ENCODE measurements at regions not wholly inside any gene's neighbourhood (a gene's known extent, or its start where the extent isn't known, plus 50 kb on each side); places are given as distances from the start of the nearest gene placed in this dataset.
A peak's percentile ranks its signal among the peaks of the same experiment; 100 is the strongest.
"Not testable (repeated sequence)": the region's sequence is repeated elsewhere in the genome, so short reads cannot be mapped to it uniquely, and the experiment has no call there.

GRCh38 chr18:39496986-39497385, 1931.4 kb upstream of the CELF4 start:
- DNase-seq: no peak
- in situ Hi-C loops (cut with MboI; ENCODE audit: low pct_unique_long_range_greater_than_20kb, low sequenced_read_pairs): no loop called here

- in situ Hi-C loops (cut with MboI; ENCODE audit: low pct_unique_long_range_greater_than_20kb, low sequenced_read_pairs): no loop called here
- no peak for DNase-seq
Measured at GRCh38 chr18:39494211-39494896, 1928.8 kb upstream of the CELF4 start.

- in situ Hi-C loops (cut with MboI; ENCODE audit: low pct_unique_long_range_greater_than_20kb, low sequenced_read_pairs): no loop called here
- DNase-seq: no peak
Measured at GRCh38 chr18:39491408-39491807, 1925.8 kb upstream of the CELF4 start.

GRCh38 chr18:39489431-39489830, 1923.8 kb upstream of the CELF4 start:
- DNase-seq: no peak
- in situ Hi-C loops (cut with MboI; ENCODE audit: low pct_unique_long_range_greater_than_20kb, low sequenced_read_pairs): no loop called here

- DNase-seq: no peak
Measured at GRCh38 chr18:39487932-39488331, 1922.3 kb upstream of the CELF4 start.

GRCh38 chr18:39486268-39486667, 1920.7 kb upstream of the CELF4 start:
- no peak for DNase-seq
- in situ Hi-C loops (cut with MboI; ENCODE audit: low pct_unique_long_range_greater_than_20kb, low sequenced_read_pairs): no loop called here

More at GRCh38 chr18:39487932-39488331, 1922.3 kb upstream of the CELF4 start:
- in situ Hi-C loops (cut with MboI; ENCODE audit: low pct_unique_long_range_greater_than_20kb, low sequenced_read_pairs): no loop called here

GRCh38 chr18:39485696-39486095, 1920.1 kb upstream of the CELF4 start:
- in situ Hi-C loops (cut with MboI; ENCODE audit: low pct_unique_long_range_greater_than_20kb, low sequenced_read_pairs): no loop called here
- DNase-seq: no peak

GRCh38 chr18:39481281-39481680, 1915.7 kb upstream of the CELF4 start:
- in situ Hi-C loops (cut with MboI; ENCODE audit: low pct_unique_long_range_greater_than_20kb, low sequenced_read_pairs): no loop called here
- no peak for DNase-seq

GRCh38 chr18:39480494-39481195, 1915.0 kb upstream of the CELF4 start:
- in situ Hi-C loops (cut with MboI; ENCODE audit: low pct_unique_long_range_greater_than_20kb, low sequenced_read_pairs): no loop called here
- DNase-seq: no peak

- no peak for DNase-seq
- in situ Hi-C loops (cut with MboI; ENCODE audit: low pct_unique_long_range_greater_than_20kb, low sequenced_read_pairs): no loop called here
Measured at GRCh38 chr18:39464006-39464405, 1898.4 kb upstream of the CELF4 start.

GRCh38 chr18:39462436-39462835, 1896.8 kb upstream of the CELF4 start:
- in situ Hi-C loops (cut with MboI; ENCODE audit: low pct_unique_long_range_greater_than_20kb, low sequenced_read_pairs): no loop called here
- DNase-seq: no peak

- in situ Hi-C loops (cut with MboI; ENCODE audit: low pct_unique_long_range_greater_than_20kb, low sequenced_read_pairs): no loop called here
- no peak for DNase-seq
Measured at GRCh38 chr18:39460136-39460535, 1894.5 kb upstream of the CELF4 start.

GRCh38 chr18:39455285-39455684, 1889.7 kb upstream of the CELF4 start:
- no peak for DNase-seq
- in situ Hi-C loops (cut with MboI; ENCODE audit: low pct_unique_long_range_greater_than_20kb, low sequenced_read_pairs): no loop called here

- in situ Hi-C loops (cut with MboI; ENCODE audit: low pct_unique_long_range_greater_than_20kb, low sequenced_read_pairs): no loop called here
- no peak for DNase-seq
Measured at GRCh38 chr18:39454866-39455265, 1889.3 kb upstream of the CELF4 start.

GRCh38 chr18:39453882-39454281, 1888.3 kb upstream of the CELF4 start:
- in situ Hi-C loops (cut with MboI; ENCODE audit: low pct_unique_long_range_greater_than_20kb, low sequenced_read_pairs): no loop called here
- DNase-seq: no peak

- in situ Hi-C loops (cut with MboI; ENCODE audit: low pct_unique_long_range_greater_than_20kb, low sequenced_read_pairs): no loop called here
- no peak for DNase-seq
Measured at GRCh38 chr18:39453356-39453755, 1887.8 kb upstream of the CELF4 start.

- in situ Hi-C loops (cut with MboI; ENCODE audit: low pct_unique_long_range_greater_than_20kb, low sequenced_read_pairs): no loop called here
- no peak for DNase-seq
Measured at GRCh38 chr18:39450958-39451357, 1885.4 kb upstream of the CELF4 start.

GRCh38 chr18:39449566-39449965, 1884.0 kb upstream of the CELF4 start:
- DNase-seq: no peak
- in situ Hi-C loops (cut with MboI; ENCODE audit: low pct_unique_long_range_greater_than_20kb, low sequenced_read_pairs): no loop called here

- in situ Hi-C loops (cut with MboI; ENCODE audit: low pct_unique_long_range_greater_than_20kb, low sequenced_read_pairs): no loop called here
- DNase-seq: no peak
Measured at GRCh38 chr18:39448942-39449341, 1883.3 kb upstream of the CELF4 start.

- in situ Hi-C loops (cut with MboI; ENCODE audit: low pct_unique_long_range_greater_than_20kb, low sequenced_read_pairs): not testable (repeated sequence)
- DNase-seq: peak; percentile 68
Measured at GRCh38 chr18:39444957-39445356, 1879.4 kb upstream of the CELF4 start.

GRCh38 chr18:39441648-39442047, 1876.0 kb upstream of the CELF4 start:
- DNase-seq: no peak
- in situ Hi-C loops (cut with MboI; ENCODE audit: low pct_unique_long_range_greater_than_20kb, low sequenced_read_pairs): no loop called here
